Erythroblast (primary cell): ENCODE measurements at regions not wholly inside any gene's neighbourhood (a gene's known extent, or its start where the extent isn't known, plus 50 kb on each side); places are given as distances from the start of the nearest gene placed in this dataset.

ENCODE experiments used
- GATA1 ChIP-seq: IDR thresholded peaks from 2 replicates; pipeline ENCODE4 v1.6.1; 2011; ENCODE audit warnings: low read depth, mild to moderate bottlenecking, control low read depth, low read length, moderate library complexity
- POLR2A ChIP-seq: IDR thresholded peaks from 2 replicates; pipeline ENCODE4 v1.6.1; 2011; ENCODE audit warnings: mild to moderate bottlenecking, low read length

DNA sequence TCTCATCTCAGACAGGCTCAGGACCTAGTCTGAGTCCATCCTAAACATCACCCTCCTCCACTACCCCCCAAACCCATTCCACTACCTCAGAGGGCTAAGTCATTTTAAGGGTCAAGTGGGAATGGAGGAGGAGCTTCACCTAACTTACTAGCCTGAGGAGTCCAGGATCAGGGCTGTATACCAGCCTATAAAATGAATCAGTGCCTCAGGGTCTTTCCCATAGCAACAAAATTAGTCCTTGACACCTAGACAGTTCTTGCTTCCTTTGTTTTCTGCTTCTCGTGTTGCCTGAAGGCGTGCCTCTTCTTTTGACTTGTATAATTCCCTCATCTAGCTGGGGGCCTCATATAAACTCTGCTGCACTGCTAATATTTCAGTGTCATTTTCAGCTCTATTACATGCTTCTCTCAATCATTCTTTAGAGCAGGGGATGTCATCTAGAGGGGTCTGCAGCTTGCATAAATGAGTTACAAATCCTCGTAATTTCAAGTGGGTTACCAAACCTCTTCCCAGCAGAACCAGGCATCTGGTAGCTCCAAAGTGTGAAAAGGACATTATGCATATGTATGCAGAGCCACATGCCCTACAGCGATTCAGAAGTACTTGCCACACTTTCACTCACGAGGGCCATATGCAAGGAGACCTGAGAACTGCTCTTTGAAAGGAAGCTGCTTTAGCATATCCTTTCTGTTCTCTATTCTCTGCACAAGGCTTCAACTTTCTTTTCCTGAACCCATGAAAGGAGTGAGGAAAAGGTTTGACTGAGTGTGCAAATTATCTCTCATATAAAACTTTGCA is 311.7 kb upstream of the SEMA6D start:
- TF ChIP-seq POLR2A (no peak), GATA1 (no peak)
